HUES6 (cell line): ENCODE measurements at regions not wholly inside any gene's neighbourhood (a gene's known extent, or its start where the extent isn't known, plus 50 kb on each side); places are given as distances from the start of the nearest gene placed in this dataset.

Experiments
- H3K27ac ChIP-seq: 2 replicates; pipeline ENCODE4 v1.7.0; 2013; ENCODE audit warnings: low read depth, mild to moderate bottlenecking, low read length, inconsistent platforms
- H3K27me3 ChIP-seq: 2 replicates; pipeline ENCODE4 v1.6.1; 2013; ENCODE audit warnings: low read length; ENCODE audit not compliant: control insufficient read depth, insufficient read depth
- H3K36me3 ChIP-seq: 2 replicates; pipeline ENCODE4 v1.6.1; 2013; ENCODE audit warnings: low read length; ENCODE audit not compliant: control insufficient read depth, insufficient read depth
- H3K4me1 ChIP-seq: 2 replicates; pipeline ENCODE4 v1.6.1; 2013; ENCODE audit warnings: low read length; ENCODE audit not compliant: control insufficient read depth, insufficient read depth
- H3K4me3 ChIP-seq: 2 replicates; pipeline ENCODE4 v1.5.1; 2013; ENCODE audit warnings: low read depth, low read length
- H3K9ac ChIP-seq: one replicate; pipeline ENCODE4 v1.6.1; 2013; ENCODE audit warnings: mild to moderate bottlenecking, low read length
- H3K9me3 ChIP-seq: 2 replicates; pipeline ENCODE4 v1.6.1; 2013; ENCODE audit warnings: low read depth, low read length; ENCODE audit not compliant: control insufficient read depth, insufficient read depth

GRCh38 chr16:9322769-9323168 lies 231.3 kb downstream of the HAPSTR1 start:
- Histone ChIP-seq H3K9me3 (peaks cover 2% of the 10 kb centered on the region; the same call in 1 of the 2 replicates), H3K4me3 (no peak overlapping the region), H3K27me3 (no peaks in the 10 kb centered on the region), H3K36me3 (no peaks in the 10 kb centered on the region), H3K27ac (no peak overlapping the region), H3K9ac (no peak overlapping the region), H3K4me1 (peaks cover 9% of the 10 kb centered on the region; the same call in 1 of the 2 replicates)

GRCh38 chr16:9323170-9323569 lies 231.7 kb downstream of the HAPSTR1 start:
- H3K27me3 ChIP-seq: no peaks in the 10 kb centered on the region
- no peak overlapping the region for H3K4me3 ChIP-seq
- no peak overlapping the region for H3K9ac ChIP-seq
- H3K9me3 ChIP-seq: peaks cover 2% of the 10 kb centered on the region; the same call in 1 of the 2 replicates
- peaks cover 9% of the 10 kb centered on the region; the same call in 1 of the 2 replicates for H3K4me1 ChIP-seq
- H3K36me3 ChIP-seq: no peaks in the 10 kb centered on the region
- no peak overlapping the region for H3K27ac ChIP-seq

- no peaks in the 10 kb centered on the region for H3K36me3 ChIP-seq
- peaks cover 2% of the 10 kb centered on the region; the same call in 1 of the 2 replicates for H3K9me3 ChIP-seq
- no peak overlapping the region for H3K27ac ChIP-seq
- no peaks in the 10 kb centered on the region for H3K27me3 ChIP-seq
- peaks cover 4% of the 10 kb centered on the region; the same call in 1 of the 2 replicates for H3K4me1 ChIP-seq
- H3K4me3 ChIP-seq: no peak overlapping the region
- H3K9ac ChIP-seq: no peak overlapping the region
These were observed 235.8 kb downstream of the HAPSTR1 start for GRCh38 chr16:9327253-9327652.

GRCh38 chr16:9328411-9328810 lies 237.0 kb downstream of the HAPSTR1 start:
- H3K9ac ChIP-seq: no peak overlapping the region
- H3K4me1 ChIP-seq: no peaks in the 10 kb centered on the region

GRCh38 chr16:9330095-9330494 lies 238.7 kb downstream of the HAPSTR1 start:
- Histone ChIP-seq H3K9ac (no peak overlapping the region), H3K9me3 (peaks cover 7% of the 10 kb centered on the region), H3K27ac (no peak overlapping the region), H3K27me3 (no peaks in the 10 kb centered on the region), H3K4me3 (no peak overlapping the region), H3K4me1 (no peaks in the 10 kb centered on the region), H3K36me3 (no peaks in the 10 kb centered on the region)

More at GRCh38 chr16:9328411-9328810, 237.0 kb downstream of the HAPSTR1 start:
- H3K9me3 ChIP-seq: peaks cover 7% of the 10 kb centered on the region
- H3K27ac ChIP-seq: no peak overlapping the region
- no peak overlapping the region for H3K4me3 ChIP-seq
- no peaks in the 10 kb centered on the region for H3K27me3 ChIP-seq
- H3K36me3 ChIP-seq: no peaks in the 10 kb centered on the region

GRCh38 chr16:9331503-9331902 lies 240.1 kb downstream of the HAPSTR1 start:
- Histone ChIP-seq H3K27ac (no peak overlapping the region), H3K4me3 (no peak overlapping the region), H3K4me1 (no peaks in the 10 kb centered on the region)

GRCh38 chr16:9332574-9333148 lies 241.2 kb downstream of the HAPSTR1 start:
- Histone ChIP-seq H3K9me3 (peaks cover 6% of the 10 kb centered on the region), H3K4me1 (no peaks in the 10 kb centered on the region), H3K36me3 (no peaks in the 10 kb centered on the region), H3K4me3 (no peak overlapping the region), H3K27ac (no peak overlapping the region), H3K27me3 (no peaks in the 10 kb centered on the region), H3K9ac (no peak overlapping the region)

More at GRCh38 chr16:9331503-9331902, 240.1 kb downstream of the HAPSTR1 start:
- H3K36me3 ChIP-seq: no peaks in the 10 kb centered on the region
- H3K9me3 ChIP-seq: peaks cover 7% of the 10 kb centered on the region
- no peaks in the 10 kb centered on the region for H3K27me3 ChIP-seq
- no peak overlapping the region for H3K9ac ChIP-seq

- Histone ChIP-seq H3K36me3 (no peaks in the 10 kb centered on the region), H3K27me3 (no peaks in the 10 kb centered on the region), H3K9ac (no peak overlapping the region), H3K27ac (no peak overlapping the region), H3K4me1 (no peaks in the 10 kb centered on the region), H3K4me3 (no peak overlapping the region), H3K9me3 (peaks cover 5% of the 10 kb centered on the region)
These were observed 242.0 kb downstream of the HAPSTR1 start for GRCh38 chr16:9333469-9333868.

- Histone ChIP-seq H3K36me3 (no peaks in the 10 kb centered on the region), H3K27ac (no peak overlapping the region), H3K27me3 (no peaks in the 10 kb centered on the region), H3K4me3 (no peak overlapping the region), H3K4me1 (no peaks in the 10 kb centered on the region), H3K9me3 (peaks cover 5% of the 10 kb centered on the region), H3K9ac (no peak overlapping the region)
These were observed 242.7 kb downstream of the HAPSTR1 start for GRCh38 chr16:9334103-9334502.

GRCh38 chr16:9337308-9338032 lies 246.0 kb downstream of the HAPSTR1 start:
- Histone ChIP-seq H3K4me1 (no peaks in the 10 kb centered on the region), H3K36me3 (no peaks in the 10 kb centered on the region), H3K27ac (no peak overlapping the region), H3K9me3 (peaks cover 5% of the 10 kb centered on the region), H3K9ac (no peak overlapping the region), H3K4me3 (no peak overlapping the region), H3K27me3 (no peaks in the 10 kb centered on the region)

- Histone ChIP-seq H3K36me3 (no peaks in the 10 kb centered on the region), H3K4me1 (peaks cover 5% of the 10 kb centered on the region), H3K9ac (no peak overlapping the region), H3K27me3 (no peaks in the 10 kb centered on the region), H3K27ac (no peak overlapping the region), H3K9me3 (peaks cover under 1% of the 10 kb centered on the region; the same call in 1 of the 2 replicates), H3K4me3 (no peak overlapping the region)
These were observed 246.6 kb downstream of the HAPSTR1 start for GRCh38 chr16:9338068-9338467.
